ENCODE measurements at regions not wholly inside any gene's neighbourhood (a gene's known extent, or its start where the extent isn't known, plus 50 kb on each side); places are given as distances from the start of the nearest gene placed in this dataset.

GRCh38 chr2:116810071-116810470, 1004.4 kb upstream of the DDX18 start:
- no peak for TF ChIP-seq CTCF (IDR thresholded peaks at IDR 0.05)
- TF ChIP-seq POLR2A (IDR thresholded peaks at IDR 0.05), result no peak

All from Peyer's patch (tissue), 4 donors.